HUES48 (cell line): ENCODE measurements at regions not wholly inside any gene's neighbourhood (a gene's known extent, or its start where the extent isn't known, plus 50 kb on each side); places are given as distances from the start of the nearest gene placed in this dataset.

Source experiments
- H3K27ac ChIP-seq: one replicate; pipeline ENCODE4 v1.7.0; 2013; ENCODE audit warnings: low read depth, low read length, inconsistent platforms
- H3K27me3 ChIP-seq: 2 replicates; pipeline ENCODE4 v1.6.1; 2013; ENCODE audit warnings: mild to moderate bottlenecking, low read length; ENCODE audit not compliant: control insufficient read depth, insufficient read depth
- H3K36me3 ChIP-seq: 2 replicates; pipeline ENCODE4 v1.6.1; 2013; ENCODE audit warnings: low read length; ENCODE audit not compliant: control insufficient read depth, insufficient read depth
- H3K4me1 ChIP-seq: 2 replicates; pipeline ENCODE4 v1.6.1; 2013; ENCODE audit warnings: mild to moderate bottlenecking, low read length; ENCODE audit not compliant: control insufficient read depth, insufficient read depth
- H3K4me3 ChIP-seq: 2 replicates; pipeline ENCODE4 v1.5.1; 2013; ENCODE audit warnings: mild to moderate bottlenecking, low read depth, low read length
- H3K9ac ChIP-seq: 2 replicates; pipeline ENCODE4 v1.6.1; 2013; ENCODE audit warnings: mild to moderate bottlenecking, low read depth, low read length, moderate library complexity
- H3K9me3 ChIP-seq: 2 replicates; pipeline ENCODE4 v1.6.1; 2013; ENCODE audit warnings: low read length; ENCODE audit not compliant: control insufficient read depth, insufficient read depth

GRCh38 chr1:222370081-222370912, 177.6 kb downstream of the HHIPL2 start:
- Histone ChIP-seq H3K9ac (no peak overlapping the region), H3K27ac (peak overlapping the region; percentile 4), H3K36me3 (no peaks in the 10 kb centered on the region), H3K9me3 (no peaks in the 10 kb centered on the region), H3K4me1 (no peaks in the 10 kb centered on the region), H3K4me3 (no peak overlapping the region), H3K27me3 (no peaks in the 10 kb centered on the region)

GRCh38 chr1:222369148-222369547, 178.8 kb downstream of the HHIPL2 start:
- no peak overlapping the region for H3K9ac ChIP-seq
- no peaks in the 10 kb centered on the region for H3K4me1 ChIP-seq
- no peak overlapping the region for H3K27ac ChIP-seq
- no peaks in the 10 kb centered on the region for H3K27me3 ChIP-seq
- H3K9me3 ChIP-seq, result no peaks in the 10 kb centered on the region
- no peaks in the 10 kb centered on the region for H3K36me3 ChIP-seq
- no peak overlapping the region for H3K4me3 ChIP-seq

- H3K9me3 ChIP-seq, result peaks cover 3% of the 10 kb centered on the region; the same call in 1 of the 2 replicates
- H3K4me1 ChIP-seq, result no peaks in the 10 kb centered on the region
- H3K9ac ChIP-seq, result no peak overlapping the region
- H3K27me3 ChIP-seq, result no peaks in the 10 kb centered on the region
- no peak overlapping the region for H3K27ac ChIP-seq
- no peaks in the 10 kb centered on the region for H3K36me3 ChIP-seq
- H3K4me3 ChIP-seq, result no peak overlapping the region
Observed at GRCh38 chr1:222358100-222358499, 189.8 kb downstream of the HHIPL2 start.

GRCh38 chr1:222357252-222357651, 190.7 kb downstream of the HHIPL2 start:
- H3K4me1 ChIP-seq, result no peaks in the 10 kb centered on the region
- H3K9ac ChIP-seq, result no peak overlapping the region
- peaks cover 3% of the 10 kb centered on the region; the same call in 1 of the 2 replicates for H3K9me3 ChIP-seq
- no peak overlapping the region for H3K4me3 ChIP-seq
- no peaks in the 10 kb centered on the region for H3K27me3 ChIP-seq
- no peaks in the 10 kb centered on the region for H3K36me3 ChIP-seq
- no peak overlapping the region for H3K27ac ChIP-seq

- H3K4me3 ChIP-seq, result no peak overlapping the region
- H3K27ac ChIP-seq, result no peak overlapping the region
- H3K9me3 ChIP-seq, result no peaks in the 10 kb centered on the region
- H3K36me3 ChIP-seq, result no peaks in the 10 kb centered on the region
- no peaks in the 10 kb centered on the region for H3K4me1 ChIP-seq
- no peaks in the 10 kb centered on the region for H3K27me3 ChIP-seq
- H3K9ac ChIP-seq, result no peak overlapping the region
Observed at GRCh38 chr1:222347627-222348026, 200.3 kb downstream of the HHIPL2 start.

- no peaks in the 10 kb centered on the region for H3K36me3 ChIP-seq
- no peak overlapping the region for H3K9ac ChIP-seq
- no peaks in the 10 kb centered on the region for H3K27me3 ChIP-seq
- no peak overlapping the region for H3K27ac ChIP-seq
- H3K4me3 ChIP-seq, result no peak overlapping the region
- no peaks in the 10 kb centered on the region for H3K4me1 ChIP-seq
- H3K9me3 ChIP-seq, result no peaks in the 10 kb centered on the region
Observed at GRCh38 chr1:222346955-222347354, 200.9 kb downstream of the HHIPL2 start.

- H3K27me3 ChIP-seq, result no peaks in the 10 kb centered on the region
- peaks cover 2% of the 10 kb centered on the region; the same call in 1 of the 2 replicates for H3K4me1 ChIP-seq
Observed at GRCh38 chr1:222339376-222339947, 208.4 kb downstream of the HHIPL2 start.

GRCh38 chr1:222335586-222335985, 212.3 kb downstream of the HHIPL2 start:
- Histone ChIP-seq H3K36me3 (no peaks in the 10 kb centered on the region), H3K9me3 (no peaks in the 10 kb centered on the region), H3K4me3 (no peak overlapping the region), H3K27ac (no peak overlapping the region), H3K27me3 (no peaks in the 10 kb centered on the region), H3K4me1 (peaks cover 2% of the 10 kb centered on the region; the same call in 1 of the 2 replicates), H3K9ac (no peak overlapping the region)

More at GRCh38 chr1:222339376-222339947, 208.4 kb downstream of the HHIPL2 start:
- Histone ChIP-seq H3K9ac (no peak overlapping the region), H3K4me3 (no peak overlapping the region), H3K9me3 (no peaks in the 10 kb centered on the region), H3K36me3 (no peaks in the 10 kb centered on the region), H3K27ac (no peak overlapping the region)

GRCh38 chr1:222334026-222334680, 213.8 kb downstream of the HHIPL2 start:
- H3K9ac ChIP-seq, result no peak overlapping the region
- H3K9me3 ChIP-seq, result no peaks in the 10 kb centered on the region

GRCh38 chr1:222331765-222332164, 216.1 kb downstream of the HHIPL2 start:
- no peak overlapping the region for H3K9ac ChIP-seq
- no peak overlapping the region for H3K27ac ChIP-seq
- no peaks in the 10 kb centered on the region for H3K36me3 ChIP-seq
- no peaks in the 10 kb centered on the region for H3K27me3 ChIP-seq
- H3K4me1 ChIP-seq, result peaks cover 2% of the 10 kb centered on the region; the same call in 1 of the 2 replicates
- no peak overlapping the region for H3K4me3 ChIP-seq
- H3K9me3 ChIP-seq, result no peaks in the 10 kb centered on the region

More at GRCh38 chr1:222334026-222334680, 213.8 kb downstream of the HHIPL2 start:
- H3K36me3 ChIP-seq, result no peaks in the 10 kb centered on the region
- no peaks in the 10 kb centered on the region for H3K27me3 ChIP-seq
- H3K4me3 ChIP-seq, result no peak overlapping the region
- no peak overlapping the region for H3K27ac ChIP-seq
- peaks cover 2% of the 10 kb centered on the region; the same call in 1 of the 2 replicates for H3K4me1 ChIP-seq

- no peak overlapping the region for H3K27ac ChIP-seq
- no peak overlapping the region for H3K9ac ChIP-seq
- H3K27me3 ChIP-seq, result no peaks in the 10 kb centered on the region
- H3K9me3 ChIP-seq, result no peaks in the 10 kb centered on the region
- H3K4me3 ChIP-seq, result no peak overlapping the region
- H3K36me3 ChIP-seq, result no peaks in the 10 kb centered on the region
- H3K4me1 ChIP-seq, result peaks cover 2% of the 10 kb centered on the region; the same call in 1 of the 2 replicates
Observed at GRCh38 chr1:222331340-222331739, 216.6 kb downstream of the HHIPL2 start.
